ENCODE measurements at regions not wholly inside any gene's neighbourhood (a gene's known extent, or its start where the extent isn't known, plus 50 kb on each side); places are given as distances from the start of the nearest gene placed in this dataset.

GRCh38 chr9:134234001-134234660 lies 69.8 kb upstream of the RNU6ATAC start:
- Histone ChIP-seq H3K4me3 (ENCODE audit: insufficient read depth, low read depth, low read length) (no peak overlapping the region), H3K36me3 (replicated peaks; ENCODE audit: control insufficient read depth, insufficient read depth, low read length) (no peaks in the 10 kb centered on the region), H3K27me3 (ENCODE audit: control insufficient read depth, insufficient read depth, low read length) (no peaks in the 10 kb centered on the region)
- no peak for DNase-seq

- Histone ChIP-seq H3K27me3 (ENCODE audit: control insufficient read depth, insufficient read depth, low read length) (no peaks in the 10 kb centered on the region), H3K36me3 (replicated peaks; ENCODE audit: control insufficient read depth, insufficient read depth, low read length) (no peaks in the 10 kb centered on the region), H3K4me3 (ENCODE audit: insufficient read depth, low read depth, low read length) (no peak overlapping the region)
- no peak for DNase-seq
Measured at GRCh38 chr9:134234687-134235359, 70.5 kb upstream of the RNU6ATAC start.

- Histone ChIP-seq H3K36me3 (replicated peaks; ENCODE audit: control insufficient read depth, insufficient read depth, low read length) (no peaks in the 10 kb centered on the region), H3K27me3 (ENCODE audit: control insufficient read depth, insufficient read depth, low read length) (no peaks in the 10 kb centered on the region), H3K4me3 (ENCODE audit: insufficient read depth, low read depth, low read length) (no peak overlapping the region)
- DNase-seq: no peak
Measured at GRCh38 chr9:134235366-134235765, 71.0 kb upstream of the RNU6ATAC start.

GRCh38 chr9:134236001-134236421 lies 71.6 kb upstream of the RNU6ATAC start:
- H3K36me3 ChIP-seq (replicated peaks; ENCODE audit: control insufficient read depth, insufficient read depth, low read length): no peaks in the 10 kb centered on the region
- H3K27me3 ChIP-seq (ENCODE audit: control insufficient read depth, insufficient read depth, low read length): no peaks in the 10 kb centered on the region
- no peak overlapping the region for H3K4me3 ChIP-seq (ENCODE audit: insufficient read depth, low read depth, low read length)
- DNase-seq: no peak

- no peak for DNase-seq
Measured at GRCh38 chr9:134236935-134237629, 72.7 kb upstream of the RNU6ATAC start.

GRCh38 chr9:134237630-134238265 lies 73.4 kb upstream of the RNU6ATAC start:
- no peak overlapping the region for H3K4me3 ChIP-seq (ENCODE audit: insufficient read depth, low read depth, low read length)
- no peaks in the 10 kb centered on the region for H3K36me3 ChIP-seq (replicated peaks; ENCODE audit: control insufficient read depth, insufficient read depth, low read length)
- no peaks in the 10 kb centered on the region for H3K27me3 ChIP-seq (ENCODE audit: control insufficient read depth, insufficient read depth, low read length)

More at GRCh38 chr9:134236935-134237629, 72.7 kb upstream of the RNU6ATAC start:
- Histone ChIP-seq H3K4me3 (ENCODE audit: insufficient read depth, low read depth, low read length) (no peak overlapping the region), H3K27me3 (ENCODE audit: control insufficient read depth, insufficient read depth, low read length) (no peaks in the 10 kb centered on the region), H3K36me3 (replicated peaks; ENCODE audit: control insufficient read depth, insufficient read depth, low read length) (no peaks in the 10 kb centered on the region)

GRCh38 chr9:134239130-134239903 lies 75.0 kb upstream of the RNU6ATAC start:
- DNase-seq: peak; percentile 77
- H3K4me3 ChIP-seq (ENCODE audit: insufficient read depth, low read depth, low read length): no peak overlapping the region
- no peaks in the 10 kb centered on the region for H3K36me3 ChIP-seq (replicated peaks; ENCODE audit: control insufficient read depth, insufficient read depth, low read length)
- H3K27me3 ChIP-seq (ENCODE audit: control insufficient read depth, insufficient read depth, low read length): no peaks in the 10 kb centered on the region

More at GRCh38 chr9:134237630-134238265, 73.4 kb upstream of the RNU6ATAC start:
- no peak for DNase-seq

GRCh38 chr9:134239939-134240338 lies 75.6 kb upstream of the RNU6ATAC start:
- H3K4me3 ChIP-seq (ENCODE audit: insufficient read depth, low read depth, low read length): no peak overlapping the region
- no peaks in the 10 kb centered on the region for H3K27me3 ChIP-seq (ENCODE audit: control insufficient read depth, insufficient read depth, low read length)
- no peaks in the 10 kb centered on the region for H3K36me3 ChIP-seq (replicated peaks; ENCODE audit: control insufficient read depth, insufficient read depth, low read length)
- DNase-seq: peak; percentile 65

GRCh38 chr9:134240361-134240760 lies 76.0 kb upstream of the RNU6ATAC start:
- H3K36me3 ChIP-seq (replicated peaks; ENCODE audit: control insufficient read depth, insufficient read depth, low read length): no peaks in the 10 kb centered on the region
- no peak overlapping the region for H3K4me3 ChIP-seq (ENCODE audit: insufficient read depth, low read depth, low read length)
- DNase-seq: no peak
- no peaks in the 10 kb centered on the region for H3K27me3 ChIP-seq (ENCODE audit: control insufficient read depth, insufficient read depth, low read length)

- Histone ChIP-seq H3K4me3 (ENCODE audit: insufficient read depth, low read depth, low read length) (no peak overlapping the region), H3K36me3 (replicated peaks; ENCODE audit: control insufficient read depth, insufficient read depth, low read length) (no peaks in the 10 kb centered on the region), H3K27me3 (ENCODE audit: control insufficient read depth, insufficient read depth, low read length) (no peaks in the 10 kb centered on the region)
- DNase-seq: no peak
Measured at GRCh38 chr9:134242706-134243105, 78.3 kb upstream of the RNU6ATAC start.

GRCh38 chr9:134243778-134244467 lies 79.6 kb upstream of the RNU6ATAC start:
- H3K4me3 ChIP-seq (ENCODE audit: insufficient read depth, low read depth, low read length): no peak overlapping the region
- H3K36me3 ChIP-seq (replicated peaks; ENCODE audit: control insufficient read depth, insufficient read depth, low read length): no peaks in the 10 kb centered on the region
- no peak for DNase-seq
- no peaks in the 10 kb centered on the region for H3K27me3 ChIP-seq (ENCODE audit: control insufficient read depth, insufficient read depth, low read length)

GRCh38 chr9:134245179-134245578 lies 80.8 kb upstream of the RNU6ATAC start:
- no peak overlapping the region for H3K4me3 ChIP-seq (ENCODE audit: insufficient read depth, low read depth, low read length)
- no peaks in the 10 kb centered on the region for H3K36me3 ChIP-seq (replicated peaks; ENCODE audit: control insufficient read depth, insufficient read depth, low read length)
- no peaks in the 10 kb centered on the region for H3K27me3 ChIP-seq (ENCODE audit: control insufficient read depth, insufficient read depth, low read length)
- DNase-seq: no peak

- Histone ChIP-seq H3K27me3 (ENCODE audit: control insufficient read depth, insufficient read depth, low read length) (no peaks in the 10 kb centered on the region), H3K4me3 (ENCODE audit: insufficient read depth, low read depth, low read length) (no peak overlapping the region), H3K36me3 (replicated peaks; ENCODE audit: control insufficient read depth, insufficient read depth, low read length) (no peaks in the 10 kb centered on the region)
- no peak for DNase-seq
Measured at GRCh38 chr9:134247918-134248631, 78.2 kb upstream of the RXRA start.

All from H7 (cell line).